Tibial nerve (tissue), 4 donors: ENCODE measurements at regions not wholly inside any gene's neighbourhood (a gene's known extent, or its start where the extent isn't known, plus 50 kb on each side); places are given as distances from the start of the nearest gene placed in this dataset.

Experiments used
- DNase-seq, 2 donors: peaks; one replicate each; pipeline ENCODE4 v3.0.0-alpha.2; 2019; ENCODE audit warnings: low spot score in 2 of 2
- H3K27ac ChIP-seq, 4 donors: fragments of 200-600 bp; sonication (generic) in 3 of 4; one replicate each; pipeline ENCODE4 v1.5.1; 2017 to 2019; ENCODE audit warnings: mild to moderate bottlenecking in 1 of 4
- H3K27me3 ChIP-seq, 2 donors: fragments of 200-600 bp; sonication (generic) in 1 of 2; one replicate each; pipeline versions ENCODE4 v1.5.1 to v1.6.0; 2017 to 2019
- H3K36me3 ChIP-seq, 3 donors: fragments of 200-600 bp; sonication (generic); one replicate each; pipeline ENCODE4 v1.5.1; 2018 to 2019
- H3K4me1 ChIP-seq, 4 donors: fragments of 200-600 bp; sonication (generic) in 3 of 4; one replicate each; pipeline ENCODE4 v1.5.1; 2017 to 2019
- H3K4me3 ChIP-seq, 4 donors: fragments of 200-600 bp; sonication (generic) in 3 of 4; one replicate each; pipeline ENCODE4 v1.5.1; 2017 to 2019; ENCODE audit warnings: mild to moderate bottlenecking in 1 of 4, moderate library complexity in 1 of 4
- H3K9me3 ChIP-seq, 4 donors: fragments of 200-600 bp; sonication (generic) in 3 of 4; one replicate each; pipeline ENCODE4 v1.5.1; 2017 to 2019
- EP300 ChIP-seq, 2 donors: sonication (generic); formaldehyde crosslinking; IDR thresholded peaks; one replicate each; pipeline ENCODE4 v1.6.1; 2017; ENCODE audit warnings: antibody characterized with exemption in 2 of 2, mild to moderate bottlenecking in 1 of 2
- POLR2A ChIP-seq, 2 donors: fragments of 450-650 bp; IDR thresholded peaks; one replicate each; pipeline ENCODE4 v1.6.1; 2017; ENCODE audit warnings: antibody characterized with exemption in 2 of 2, mild to moderate bottlenecking in 2 of 2, moderate library complexity in 2 of 2
- WGBS, 2 donors: methylation state at CpG; one replicate each; pipeline ENCODE4 v1.1.5; 2018; 5-methylcytosine and 5-hydroxymethylcytosine counted together
- TF ChIP-seq, protein P1 (sequence below), 5 experiments: fragments of 200-600 bp in 3 of 5; fragments of 450-650 bp in 2 of 5; sonication (generic) in 3 of 5; IDR thresholded peaks; one replicate each; pipeline ENCODE4 v1.5.1; 2016 to 2019; ENCODE audit warnings: antibody characterized with exemption in 5 of 5, mild to moderate bottlenecking in 3 of 5, moderate library complexity in 2 of 5

DNA sequence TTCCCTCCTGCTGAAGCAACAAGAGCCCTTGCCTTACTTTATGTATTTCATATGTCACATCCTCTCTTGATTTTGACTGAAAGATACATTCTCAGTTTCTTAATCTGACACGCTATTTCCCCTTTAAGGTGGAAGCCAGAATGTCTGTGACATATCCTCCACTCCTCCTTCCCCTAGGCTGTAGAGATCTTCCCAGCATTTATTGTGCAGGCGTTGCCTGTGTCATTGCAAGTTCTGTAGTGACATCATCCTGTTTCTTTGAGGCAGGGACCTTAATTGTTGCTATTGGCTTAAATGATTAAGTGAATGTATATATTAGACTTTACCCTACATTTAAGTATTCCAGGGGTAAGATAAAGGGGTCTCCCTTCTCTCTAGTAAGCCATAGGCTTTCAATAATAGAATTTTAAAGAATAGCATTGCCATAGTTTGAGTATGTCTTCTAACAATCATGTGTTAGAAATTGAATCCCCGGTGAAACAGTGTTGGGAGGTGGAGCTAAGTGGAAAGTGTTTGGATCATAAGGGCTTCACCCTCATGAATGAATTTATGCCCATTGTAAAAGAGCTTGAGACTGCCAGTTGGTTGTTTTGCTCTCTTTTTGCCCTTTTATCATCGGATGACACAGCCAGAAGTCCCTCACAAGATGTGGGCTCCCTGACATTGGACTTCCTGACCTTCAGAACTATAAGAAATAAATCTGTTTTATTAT, 189.5 kb upstream of the CDC14C start:
- Histone ChIP-seq H3K9me3 (peaks cover 0 to 12% (median 0%) of the 10 kb centered on the region in 4 donors), H3K4me3 (no peak overlapping the region), H3K4me1 (no peaks in the 10 kb centered on the region), H3K27ac (no peak overlapping the region), H3K27me3 (no peaks in the 10 kb centered on the region), H3K36me3 (no peaks in the 10 kb centered on the region)
- WGBS, 2 donors, result 33 to 39% methylated on average over 4 of the region's 4 CpGs
- no peak for DNase-seq
- TF ChIP-seq, protein P1, sequence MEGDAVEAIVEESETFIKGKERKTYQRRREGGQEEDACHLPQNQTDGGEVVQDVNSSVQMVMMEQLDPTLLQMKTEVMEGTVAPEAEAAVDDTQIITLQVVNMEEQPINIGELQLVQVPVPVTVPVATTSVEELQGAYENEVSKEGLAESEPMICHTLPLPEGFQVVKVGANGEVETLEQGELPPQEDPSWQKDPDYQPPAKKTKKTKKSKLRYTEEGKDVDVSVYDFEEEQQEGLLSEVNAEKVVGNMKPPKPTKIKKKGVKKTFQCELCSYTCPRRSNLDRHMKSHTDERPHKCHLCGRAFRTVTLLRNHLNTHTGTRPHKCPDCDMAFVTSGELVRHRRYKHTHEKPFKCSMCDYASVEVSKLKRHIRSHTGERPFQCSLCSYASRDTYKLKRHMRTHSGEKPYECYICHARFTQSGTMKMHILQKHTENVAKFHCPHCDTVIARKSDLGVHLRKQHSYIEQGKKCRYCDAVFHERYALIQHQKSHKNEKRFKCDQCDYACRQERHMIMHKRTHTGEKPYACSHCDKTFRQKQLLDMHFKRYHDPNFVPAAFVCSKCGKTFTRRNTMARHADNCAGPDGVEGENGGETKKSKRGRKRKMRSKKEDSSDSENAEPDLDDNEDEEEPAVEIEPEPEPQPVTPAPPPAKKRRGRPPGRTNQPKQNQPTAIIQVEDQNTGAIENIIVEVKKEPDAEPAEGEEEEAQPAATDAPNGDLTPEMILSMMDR (IDR thresholded peaks at IDR 0.05), result no peak
- TF ChIP-seq EP300 (IDR thresholded peaks at IDR 0.05) (no peak), POLR2A (IDR thresholded peaks at IDR 0.05) (no peak)

DNA sequence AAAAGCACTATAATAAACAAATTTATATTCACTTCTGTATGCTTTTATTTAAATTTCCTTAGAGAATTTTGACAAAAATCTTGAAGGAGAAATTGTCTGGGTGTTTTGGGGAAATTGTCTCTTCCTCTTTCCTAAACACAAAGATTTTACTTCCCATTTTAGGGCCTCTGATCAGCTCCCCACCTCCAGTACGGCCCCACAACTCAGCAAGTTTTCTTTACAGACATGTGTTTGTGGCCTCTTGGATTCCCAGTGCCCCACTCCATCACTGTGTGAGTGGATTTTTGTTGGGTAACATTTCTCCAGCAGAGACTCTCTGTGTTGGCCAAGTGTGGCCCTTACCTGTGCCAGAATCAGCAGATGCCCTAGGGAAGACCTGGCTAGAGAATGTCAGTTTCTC, 182.8 kb upstream of the CDC14C start:
- H3K27me3 ChIP-seq, result no peaks in the 10 kb centered on the region
- H3K36me3 ChIP-seq, result no peaks in the 10 kb centered on the region
- no peak overlapping the region for H3K27ac ChIP-seq
- H3K9me3 ChIP-seq, result peaks cover 0 to 12% (median 0%) of the 10 kb centered on the region in 4 donors
- H3K4me1 ChIP-seq, result no peaks in the 10 kb centered on the region
- DNase-seq, result no peak
- 41 to 59% methylated on average over 1 of the region's 1 CpG for WGBS, 2 donors
- TF ChIP-seq, protein P1 (IDR thresholded peaks at IDR 0.05), result no peak
- TF ChIP-seq EP300 (IDR thresholded peaks at IDR 0.05), result peak in 1 of 2 donors; percentile 16
- no peak overlapping the region for H3K4me3 ChIP-seq

DNA sequence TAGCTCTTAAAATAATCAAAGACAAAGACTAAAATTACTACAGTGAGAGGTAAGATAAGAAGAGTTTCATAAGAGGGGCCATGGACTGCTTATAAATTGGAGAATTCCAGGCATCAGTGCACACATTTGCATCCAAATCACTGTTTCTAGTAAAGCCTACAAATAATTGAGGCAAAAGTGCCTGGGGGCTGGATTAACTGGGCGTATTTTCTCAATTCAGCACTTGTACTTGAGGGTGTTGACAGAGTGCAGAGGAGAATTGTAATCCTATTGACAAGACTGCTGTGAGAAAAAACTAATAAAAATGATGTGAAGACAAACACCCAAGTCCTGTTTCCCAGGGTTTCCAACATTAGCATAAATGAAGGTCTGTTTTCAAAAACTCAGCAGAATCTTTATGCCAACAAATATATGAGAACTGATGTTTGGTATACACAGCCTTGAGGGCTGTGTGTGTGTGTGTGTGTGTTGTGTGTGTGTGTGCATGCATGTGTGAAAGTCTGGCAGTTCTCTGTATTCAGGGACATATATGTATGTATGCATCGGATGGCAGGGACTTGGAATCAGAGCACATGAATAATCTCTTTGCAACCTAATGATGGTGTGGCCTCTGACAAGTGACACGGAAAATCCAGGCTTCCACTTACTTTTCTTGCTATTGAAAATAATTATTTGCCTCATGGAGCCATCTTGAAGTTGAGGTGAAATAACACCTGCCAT, 182.1 kb upstream of the CDC14C start:
- no peak for TF ChIP-seq POLR2A (IDR thresholded peaks at IDR 0.05)
- TF ChIP-seq, protein P1 (IDR thresholded peaks at IDR 0.05), result no peak
- no peak for TF ChIP-seq EP300 (IDR thresholded peaks at IDR 0.05)
- Histone ChIP-seq H3K4me1 (no peaks in the 10 kb centered on the region), H3K27me3 (no peaks in the 10 kb centered on the region), H3K4me3 (no peak overlapping the region), H3K36me3 (no peaks in the 10 kb centered on the region), H3K27ac (no peak overlapping the region), H3K9me3 (peaks cover 0 to 12% (median 0%) of the 10 kb centered on the region in 4 donors)
- no peak for DNase-seq
- 68 to 75% methylated on average over 3 of the region's 3 CpGs for WGBS, 2 donors

DNA sequence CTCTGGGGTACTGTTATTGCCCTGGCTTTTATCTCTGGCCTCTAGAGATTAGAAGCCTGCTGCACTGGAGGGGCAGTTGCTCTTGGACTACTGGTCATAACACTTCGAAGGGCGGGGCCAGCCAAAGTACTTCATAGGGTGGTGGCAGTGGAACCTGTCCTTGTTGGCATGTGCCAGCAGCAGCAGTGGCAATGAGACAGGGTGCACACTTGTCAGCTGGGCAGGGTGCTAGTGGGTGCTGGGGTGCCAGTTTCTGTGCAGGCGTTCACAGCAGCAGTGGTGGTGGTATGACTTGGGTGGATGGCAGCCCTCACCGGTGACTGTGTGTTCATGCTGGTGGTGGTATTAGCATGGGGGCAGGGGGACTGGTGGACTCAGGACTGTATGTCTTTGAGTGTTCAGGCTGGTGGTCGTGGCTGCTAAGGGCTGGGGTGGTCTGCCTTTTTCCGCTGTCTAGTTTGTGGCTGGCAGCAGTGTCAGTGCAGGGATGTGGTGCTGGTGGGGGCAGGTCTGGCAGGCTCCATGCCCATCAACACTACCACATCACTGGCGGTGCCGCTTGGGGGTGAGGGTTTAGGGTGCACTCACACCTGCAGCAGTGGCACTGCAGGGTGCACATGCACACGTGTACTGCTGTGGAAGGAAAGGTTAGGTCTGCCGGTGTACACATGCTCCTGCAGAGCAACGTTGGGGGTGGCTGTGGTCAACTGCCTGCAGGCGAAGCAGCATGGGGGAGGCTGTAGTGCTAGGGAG, 176.1 kb upstream of the CDC14C start:
- H3K27me3 ChIP-seq, result no peaks in the 10 kb centered on the region
- no peak for DNase-seq
- H3K9me3 ChIP-seq, result no peaks in the 10 kb centered on the region
- no peaks in the 10 kb centered on the region for H3K4me1 ChIP-seq
- no peak overlapping the region for H3K4me3 ChIP-seq
- H3K27ac ChIP-seq, result no peak overlapping the region
- no peaks in the 10 kb centered on the region for H3K36me3 ChIP-seq
- WGBS, 2 donors, result 91% methylated on average over 11 to 12 of the region's 12 CpGs
- TF ChIP-seq POLR2A (IDR thresholded peaks at IDR 0.05) (no peak), EP300 (IDR thresholded peaks at IDR 0.05) (no peak)
- TF ChIP-seq, protein P1 (IDR thresholded peaks at IDR 0.05), result no peak
